ENCODE measurements at regions not wholly inside any gene's neighbourhood (a gene's known extent, or its start where the extent isn't known, plus 50 kb on each side); places are given as distances from the start of the nearest gene placed in this dataset.

DNA sequence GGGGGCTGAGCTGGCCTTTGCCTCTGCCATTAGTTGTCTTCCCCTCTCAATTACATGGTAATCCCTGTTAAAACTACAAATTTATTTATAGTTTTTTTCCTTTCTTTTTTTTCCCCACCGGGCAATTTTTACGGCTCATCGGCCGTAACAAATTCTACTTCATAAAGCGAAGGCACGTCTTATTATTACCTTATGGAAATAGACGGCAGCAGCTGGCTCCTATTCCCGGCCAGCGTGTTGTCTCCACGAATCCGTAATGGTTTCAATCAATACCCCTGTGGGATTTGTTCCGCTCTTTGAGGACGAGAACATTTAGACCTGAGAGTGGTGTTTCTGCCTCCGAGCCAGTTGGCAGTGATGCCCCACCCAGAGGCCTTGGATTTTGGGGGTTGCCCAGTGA is 52.4 kb upstream of the IGSF21 start:
- H3K36me3 ChIP-seq (replicated peaks in 1 of 2; ENCODE audit: control insufficient read depth in 1 of 2, insufficient read depth in 2 of 2, low read length in 1 of 2): no peaks in the 10 kb centered on the region
- no peaks in the 10 kb centered on the region for H3F3A ChIP-seq (replicated peaks; ENCODE audit: insufficient read depth)
- no peak for TF ChIP-seq CHD2 (IDR thresholded peaks at IDR 0.05; ENCODE audit: low read length, partially characterized antibody)
- TF ChIP-seq, protein P1, sequence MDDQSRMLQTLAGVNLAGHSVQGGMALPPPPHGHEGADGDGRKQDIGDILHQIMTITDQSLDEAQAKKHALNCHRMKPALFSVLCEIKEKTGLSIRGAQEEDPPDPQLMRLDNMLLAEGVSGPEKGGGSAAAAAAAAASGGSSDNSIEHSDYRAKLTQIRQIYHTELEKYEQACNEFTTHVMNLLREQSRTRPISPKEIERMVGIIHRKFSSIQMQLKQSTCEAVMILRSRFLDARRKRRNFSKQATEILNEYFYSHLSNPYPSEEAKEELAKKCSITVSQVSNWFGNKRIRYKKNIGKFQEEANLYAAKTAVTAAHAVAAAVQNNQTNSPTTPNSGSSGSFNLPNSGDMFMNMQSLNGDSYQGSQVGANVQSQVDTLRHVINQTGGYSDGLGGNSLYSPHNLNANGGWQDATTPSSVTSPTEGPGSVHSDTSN (IDR thresholded peaks at IDR 0.05): no peak
- no peak for TF ChIP-seq RXRA (IDR thresholded peaks at IDR 0.05; ENCODE audit: borderline replicate concordance, low read depth)
- no peak for TF ChIP-seq SIN3A (IDR thresholded peaks at IDR 0.05; ENCODE audit: borderline replicate concordance, low read depth, low read length)
- no peak for TF ChIP-seq YY1 (IDR thresholded peaks at IDR 0.05; ENCODE audit: low read depth)
- no peak for TF ChIP-seq TCF12 (IDR thresholded peaks at IDR 0.05)
- no peak for TF ChIP-seq FOSL2 (IDR thresholded peaks at IDR 0.05; ENCODE audit: borderline replicate concordance, low read depth)
- TF ChIP-seq, protein P2, sequence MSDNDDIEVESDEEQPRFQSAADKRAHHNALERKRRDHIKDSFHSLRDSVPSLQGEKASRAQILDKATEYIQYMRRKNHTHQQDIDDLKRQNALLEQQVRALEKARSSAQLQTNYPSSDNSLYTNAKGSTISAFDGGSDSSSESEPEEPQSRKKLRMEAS (IDR thresholded peaks at IDR 0.05; ENCODE audit: low read depth): no peak
- no peak for TF ChIP-seq NFIC (IDR thresholded peaks at IDR 0.05; ENCODE audit: borderline replicate concordance)
- TF ChIP-seq, protein P3, sequence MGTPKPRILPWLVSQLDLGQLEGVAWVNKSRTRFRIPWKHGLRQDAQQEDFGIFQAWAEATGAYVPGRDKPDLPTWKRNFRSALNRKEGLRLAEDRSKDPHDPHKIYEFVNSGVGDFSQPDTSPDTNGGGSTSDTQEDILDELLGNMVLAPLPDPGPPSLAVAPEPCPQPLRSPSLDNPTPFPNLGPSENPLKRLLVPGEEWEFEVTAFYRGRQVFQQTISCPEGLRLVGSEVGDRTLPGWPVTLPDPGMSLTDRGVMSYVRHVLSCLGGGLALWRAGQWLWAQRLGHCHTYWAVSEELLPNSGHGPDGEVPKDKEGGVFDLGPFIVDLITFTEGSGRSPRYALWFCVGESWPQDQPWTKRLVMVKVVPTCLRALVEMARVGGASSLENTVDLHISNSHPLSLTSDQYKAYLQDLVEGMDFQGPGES (IDR thresholded peaks at IDR 0.05; ENCODE audit: low read depth, low read length): no peak
- TF ChIP-seq SMC3 (IDR thresholded peaks at IDR 0.05; ENCODE audit: low read depth, low read length): no peak
- no peak for DNase-seq
- no peak overlapping the region for H3K27ac ChIP-seq (ENCODE audit: low read depth in 2 of 2, low read length in 1 of 2)
- no peaks in the 10 kb centered on the region for H4K20me1 ChIP-seq (ENCODE audit: insufficient read depth)
- H3K9me2 ChIP-seq: no peaks in the 10 kb centered on the region
- H2AFZ ChIP-seq (ENCODE audit: low read depth): no peak overlapping the region
- no peaks in the 10 kb centered on the region for H3K27me3 ChIP-seq (ENCODE audit: insufficient read depth)
- POLR2A ChIA-PET: no interaction called here
- no peaks in the 10 kb centered on the region for H3K4me1 ChIP-seq (ENCODE audit: control insufficient read depth in 1 of 2, insufficient read depth in 2 of 2, low read depth in 1 of 2, low read length in 1 of 2)
- no peak overlapping the region for H3K4me2 ChIP-seq
- no peak overlapping the region for H3K4me3 ChIP-seq (ENCODE audit: low read depth in 2 of 2, low read length in 1 of 2)
- no peaks in the 10 kb centered on the region for H3K79me2 ChIP-seq (ENCODE audit: insufficient read depth)
- CTCF ChIA-PET: no interaction called here
- 57% methylated on average over 14 of the region's 14 CpGs for WGBS (ENCODE audit: low lambda C conversion rate)
- H3K9me3 ChIP-seq: no peaks in the 10 kb centered on the region
- H3K9ac ChIP-seq: no peak overlapping the region

DNA sequence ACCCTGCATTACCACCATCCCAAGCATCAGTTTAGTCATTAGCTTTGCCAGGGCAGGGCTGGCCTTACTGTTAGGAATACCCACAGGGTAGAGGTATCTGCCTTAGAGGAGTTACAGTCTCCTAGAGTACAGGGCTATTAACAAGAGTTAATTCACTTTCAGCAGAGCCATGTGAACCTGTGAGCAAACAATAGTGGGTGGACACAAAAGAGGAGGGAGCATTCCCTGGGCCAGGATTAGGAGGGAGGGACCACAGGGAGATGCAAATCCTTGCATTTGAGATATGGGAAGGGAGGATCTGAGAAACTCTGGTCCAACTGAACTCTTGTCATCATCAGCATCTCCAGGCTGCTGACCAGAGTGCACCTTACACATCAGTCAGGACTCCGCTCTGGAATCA is 51.1 kb upstream of the IGSF21 start:
- no peak overlapping the region for H2AFZ ChIP-seq (ENCODE audit: low read depth)
- no peak overlapping the region for H3K9ac ChIP-seq
- DNase-seq: no peak
- H3K79me2 ChIP-seq (ENCODE audit: insufficient read depth): no peaks in the 10 kb centered on the region
- H3K27ac ChIP-seq (ENCODE audit: low read depth in 2 of 2, low read length in 1 of 2): no peak overlapping the region
- WGBS (ENCODE audit: low lambda C conversion rate): 38% methylated on average over 1 of the region's 1 CpG
- H3K9me2 ChIP-seq: no peaks in the 10 kb centered on the region
- H3F3A ChIP-seq (replicated peaks; ENCODE audit: insufficient read depth): no peaks in the 10 kb centered on the region
- H3K4me1 ChIP-seq (ENCODE audit: control insufficient read depth in 1 of 2, insufficient read depth in 2 of 2, low read depth in 1 of 2, low read length in 1 of 2): no peaks in the 10 kb centered on the region
- H3K36me3 ChIP-seq (replicated peaks in 1 of 2; ENCODE audit: control insufficient read depth in 1 of 2, insufficient read depth in 2 of 2, low read length in 1 of 2): no peaks in the 10 kb centered on the region
- no peaks in the 10 kb centered on the region for H4K20me1 ChIP-seq (ENCODE audit: insufficient read depth)
- ChIA-PET POLR2A (no interaction called here), CTCF (no interaction called here)
- H3K4me2 ChIP-seq: no peak overlapping the region
- H3K9me3 ChIP-seq: no peaks in the 10 kb centered on the region
- no peak overlapping the region for H3K4me3 ChIP-seq (ENCODE audit: low read depth in 2 of 2, low read length in 1 of 2)
- no peaks in the 10 kb centered on the region for H3K27me3 ChIP-seq (ENCODE audit: insufficient read depth)
- TF ChIP-seq FOXJ3 (CRISPR knock-in tag; IDR thresholded peaks at IDR 0.05): no peak
- no peak for TF ChIP-seq GABPA (IDR thresholded peaks at IDR 0.05; ENCODE audit: low read depth)
- TF ChIP-seq MXI1 (IDR thresholded peaks at IDR 0.05; ENCODE audit: low read depth, low read length): no peak
- TF ChIP-seq EZH2phosphoT487 (IDR thresholded peaks at IDR 0.05; ENCODE audit: borderline replicate concordance, low read depth): no peak
- TF ChIP-seq, protein P4, sequence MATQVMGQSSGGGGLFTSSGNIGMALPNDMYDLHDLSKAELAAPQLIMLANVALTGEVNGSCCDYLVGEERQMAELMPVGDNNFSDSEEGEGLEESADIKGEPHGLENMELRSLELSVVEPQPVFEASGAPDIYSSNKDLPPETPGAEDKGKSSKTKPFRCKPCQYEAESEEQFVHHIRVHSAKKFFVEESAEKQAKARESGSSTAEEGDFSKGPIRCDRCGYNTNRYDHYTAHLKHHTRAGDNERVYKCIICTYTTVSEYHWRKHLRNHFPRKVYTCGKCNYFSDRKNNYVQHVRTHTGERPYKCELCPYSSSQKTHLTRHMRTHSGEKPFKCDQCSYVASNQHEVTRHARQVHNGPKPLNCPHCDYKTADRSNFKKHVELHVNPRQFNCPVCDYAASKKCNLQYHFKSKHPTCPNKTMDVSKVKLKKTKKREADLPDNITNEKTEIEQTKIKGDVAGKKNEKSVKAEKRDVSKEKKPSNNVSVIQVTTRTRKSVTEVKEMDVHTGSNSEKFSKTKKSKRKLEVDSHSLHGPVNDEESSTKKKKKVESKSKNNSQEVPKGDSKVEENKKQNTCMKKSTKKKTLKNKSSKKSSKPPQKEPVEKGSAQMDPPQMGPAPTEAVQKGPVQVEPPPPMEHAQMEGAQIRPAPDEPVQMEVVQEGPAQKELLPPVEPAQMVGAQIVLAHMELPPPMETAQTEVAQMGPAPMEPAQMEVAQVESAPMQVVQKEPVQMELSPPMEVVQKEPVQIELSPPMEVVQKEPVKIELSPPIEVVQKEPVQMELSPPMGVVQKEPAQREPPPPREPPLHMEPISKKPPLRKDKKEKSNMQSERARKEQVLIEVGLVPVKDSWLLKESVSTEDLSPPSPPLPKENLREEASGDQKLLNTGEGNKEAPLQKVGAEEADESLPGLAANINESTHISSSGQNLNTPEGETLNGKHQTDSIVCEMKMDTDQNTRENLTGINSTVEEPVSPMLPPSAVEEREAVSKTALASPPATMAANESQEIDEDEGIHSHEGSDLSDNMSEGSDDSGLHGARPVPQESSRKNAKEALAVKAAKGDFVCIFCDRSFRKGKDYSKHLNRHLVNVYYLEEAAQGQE (IDR thresholded peaks at IDR 0.05; ENCODE audit: low read depth, low read length): no peak
- no peak for TF ChIP-seq RCOR1 (IDR thresholded peaks at IDR 0.05; ENCODE audit: low read length)
- no peak for TF ChIP-seq RAD21 (IDR thresholded peaks at IDR 0.05; ENCODE audit: low read length)
- TF ChIP-seq JUND (IDR thresholded peaks at IDR 0.05): no peak
- TF ChIP-seq, protein P2 (IDR thresholded peaks at IDR 0.05; ENCODE audit: low read depth): no peak
- TF ChIP-seq ELF1 (IDR thresholded peaks at IDR 0.05): no peak
- TF ChIP-seq, protein P3 (IDR thresholded peaks at IDR 0.05; ENCODE audit: low read depth, low read length): no peak
- TF ChIP-seq RXRA (IDR thresholded peaks at IDR 0.05; ENCODE audit: borderline replicate concordance, low read depth): no peak
- no peak for TF ChIP-seq YY1 (IDR thresholded peaks at IDR 0.05; ENCODE audit: low read depth)
